SJSA1 (cell line): ENCODE measurements at regions not wholly inside any gene's neighbourhood (a gene's known extent, or its start where the extent isn't known, plus 50 kb on each side); places are given as distances from the start of the nearest gene placed in this dataset.

Experiments used
- DNase-seq, 2 experiments: peaks; one replicate each; pipeline ENCODE4 v3.0.0-alpha.2; 2015 to 2020; ENCODE audit warnings: low spot score in 2 of 2, low read depth in 1 of 2
- H3K27ac ChIP-seq: fragments of 250-450 bp; sonication (Bioruptor Pico); 2 replicates; pipeline ENCODE4 v1.5.1; 2020; ENCODE audit warnings: mild to moderate bottlenecking, moderate library complexity
- H3K27me3 ChIP-seq: fragments of 250-450 bp; sonication (Bioruptor Pico); replicated peaks from 2 replicates; pipeline ENCODE4 v1.5.1; 2020; ENCODE audit warnings: mild to moderate bottlenecking, moderate library complexity
- H3K36me3 ChIP-seq: fragments of 250-450 bp; sonication (Bioruptor Pico); 2 replicates; pipeline ENCODE4 v1.5.1; 2020; ENCODE audit warnings: mild to moderate bottlenecking
- H3K4me1 ChIP-seq: fragments of 250-450 bp; sonication (Bioruptor Pico); replicated peaks from 2 replicates; pipeline ENCODE4 v1.6.1; 2021; ENCODE audit warnings: mild to moderate bottlenecking
- H3K4me3 ChIP-seq: fragments of 250-450 bp; sonication (Bioruptor Pico); 2 replicates; pipeline ENCODE4 v1.5.1; 2020; ENCODE audit warnings: mild to moderate bottlenecking
- H3K9me3 ChIP-seq: fragments of 250-450 bp; sonication (Bioruptor Pico); replicated peaks from 2 replicates; pipeline ENCODE4 v1.5.1; 2020; ENCODE audit warnings: mild to moderate bottlenecking

GRCh38 chr6:149221774-149222070 lies 95.8 kb upstream of the TAB2 start:
- Histone ChIP-seq H3K27me3 (no peaks in the 10 kb centered on the region), H3K9me3 (no peaks in the 10 kb centered on the region), H3K36me3 (no peaks in the 10 kb centered on the region), H3K4me3 (no peak overlapping the region), H3K4me1 (peaks cover 19% of the 10 kb centered on the region), H3K27ac (no peak overlapping the region)
- no peak for DNase-seq

- H3K27ac ChIP-seq: no peak overlapping the region
- no peaks in the 10 kb centered on the region for H3K9me3 ChIP-seq
- H3K27me3 ChIP-seq: no peaks in the 10 kb centered on the region
- peaks cover 19% of the 10 kb centered on the region for H3K4me1 ChIP-seq
- no peak for DNase-seq
- H3K4me3 ChIP-seq: no peak overlapping the region
- H3K36me3 ChIP-seq: no peaks in the 10 kb centered on the region
Measured at GRCh38 chr6:149223120-149223903, 94.2 kb upstream of the TAB2 start.

GRCh38 chr6:149223904-149224351 lies 93.6 kb upstream of the TAB2 start:
- H3K27me3 ChIP-seq: no peaks in the 10 kb centered on the region
- H3K36me3 ChIP-seq: no peaks in the 10 kb centered on the region
- no peak for DNase-seq
- no peak overlapping the region for H3K4me3 ChIP-seq
- no peaks in the 10 kb centered on the region for H3K9me3 ChIP-seq
- H3K4me1 ChIP-seq: peaks cover 19% of the 10 kb centered on the region
- H3K27ac ChIP-seq: no peak overlapping the region

GRCh38 chr6:149224399-149224798 lies 93.1 kb upstream of the TAB2 start:
- Histone ChIP-seq H3K27me3 (no peaks in the 10 kb centered on the region), H3K36me3 (no peaks in the 10 kb centered on the region), H3K4me3 (no peak overlapping the region), H3K9me3 (no peaks in the 10 kb centered on the region), H3K27ac (no peak overlapping the region), H3K4me1 (peaks cover 19% of the 10 kb centered on the region)
- no peak for DNase-seq

- no peak overlapping the region for H3K4me3 ChIP-seq
Measured at GRCh38 chr6:149225370-149225769, 92.1 kb upstream of the TAB2 start.

GRCh38 chr6:149225946-149226345 lies 91.6 kb upstream of the TAB2 start:
- no peak for DNase-seq
- no peak overlapping the region for H3K4me3 ChIP-seq
- H3K4me1 ChIP-seq: peaks cover 19% of the 10 kb centered on the region
- H3K36me3 ChIP-seq: no peaks in the 10 kb centered on the region
- no peaks in the 10 kb centered on the region for H3K9me3 ChIP-seq
- H3K27ac ChIP-seq: no peak overlapping the region
- H3K27me3 ChIP-seq: no peaks in the 10 kb centered on the region

More at GRCh38 chr6:149225370-149225769, 92.1 kb upstream of the TAB2 start:
- no peak for DNase-seq
- no peaks in the 10 kb centered on the region for H3K36me3 ChIP-seq
- no peaks in the 10 kb centered on the region for H3K9me3 ChIP-seq
- H3K27me3 ChIP-seq: no peaks in the 10 kb centered on the region
- peaks cover 19% of the 10 kb centered on the region for H3K4me1 ChIP-seq
- H3K27ac ChIP-seq: no peak overlapping the region

DNA sequence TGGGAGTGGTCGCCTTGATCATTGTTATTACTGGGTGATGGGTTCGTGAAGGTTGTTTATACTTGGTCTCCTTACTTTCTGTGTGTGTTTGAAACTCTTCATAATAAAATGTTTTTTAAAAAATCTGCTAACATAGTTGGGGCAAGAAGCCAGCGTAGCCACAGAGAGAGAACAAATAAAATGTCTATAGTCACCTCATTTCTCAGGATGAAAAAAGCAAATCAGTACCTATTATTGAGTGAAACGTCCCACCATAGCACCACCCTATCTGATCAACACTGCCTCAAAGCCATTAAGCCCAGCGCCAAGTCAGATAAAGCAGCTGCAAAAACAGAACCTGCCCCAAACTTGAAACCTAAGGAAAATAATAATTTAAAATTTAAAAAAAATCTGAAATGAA lies 89.7 kb upstream of the TAB2 start:
- peaks cover 25% of the 10 kb centered on the region for H3K4me1 ChIP-seq

GRCh38 chr6:149228311-149228955 lies 89.1 kb upstream of the TAB2 start:
- no peak overlapping the region for H3K27ac ChIP-seq

More for the DNA sequence above, 89.7 kb upstream of the TAB2 start:
- Histone ChIP-seq H3K9me3 (no peaks in the 10 kb centered on the region), H3K27ac (no peak overlapping the region), H3K4me3 (no peak overlapping the region), H3K36me3 (no peaks in the 10 kb centered on the region), H3K27me3 (no peaks in the 10 kb centered on the region)
- DNase-seq: no peak

GRCh38 chr6:149229096-149229495 lies 88.4 kb upstream of the TAB2 start:
- H3K9me3 ChIP-seq: no peaks in the 10 kb centered on the region
- peaks cover 22% of the 10 kb centered on the region for H3K4me1 ChIP-seq
- no peaks in the 10 kb centered on the region for H3K36me3 ChIP-seq
- H3K4me3 ChIP-seq: no peak overlapping the region
- no peaks in the 10 kb centered on the region for H3K27me3 ChIP-seq
- no peak for DNase-seq
- no peak overlapping the region for H3K27ac ChIP-seq

More at GRCh38 chr6:149228311-149228955, 89.1 kb upstream of the TAB2 start:
- Histone ChIP-seq H3K36me3 (no peaks in the 10 kb centered on the region), H3K27me3 (no peaks in the 10 kb centered on the region), H3K9me3 (no peaks in the 10 kb centered on the region), H3K4me1 (peaks cover 23% of the 10 kb centered on the region), H3K4me3 (no peak overlapping the region)
- no peak for DNase-seq

DNA sequence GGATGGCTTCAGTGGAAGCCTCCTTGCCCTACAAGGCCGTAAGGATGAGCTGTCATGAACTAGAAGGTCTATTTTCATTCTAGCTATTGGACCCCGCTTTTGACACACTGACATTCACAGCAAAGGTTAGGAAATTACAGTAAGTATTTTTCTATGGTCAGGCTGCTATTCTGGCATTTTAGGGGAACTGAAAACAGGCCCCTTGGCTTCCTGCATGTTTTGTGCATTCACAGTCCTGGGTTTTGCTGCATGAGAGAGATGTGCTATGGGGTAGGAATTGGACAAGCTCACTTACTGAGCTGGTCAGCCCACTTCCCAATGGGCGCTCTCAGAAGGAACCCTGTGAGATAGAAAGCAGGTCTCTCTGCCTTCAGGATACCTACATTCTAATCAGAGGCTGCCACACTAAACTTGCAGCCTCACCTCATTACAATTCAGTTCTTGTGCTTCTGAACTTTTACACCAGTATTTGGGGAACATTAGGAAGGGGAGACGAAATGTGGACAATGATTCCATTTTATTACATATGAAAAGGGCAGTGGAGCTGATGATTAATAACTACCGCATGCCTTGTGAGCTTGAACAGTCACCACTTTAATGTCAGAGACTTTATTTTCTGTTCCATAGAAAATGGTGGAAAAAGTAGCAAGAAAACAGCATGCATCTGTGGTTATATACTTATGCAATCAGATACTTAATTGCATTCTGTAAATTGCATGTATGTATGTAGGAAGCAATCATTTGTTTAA lies 86.6 kb upstream of the TAB2 start:
- H3K27me3 ChIP-seq: no peaks in the 10 kb centered on the region
- no peak overlapping the region for H3K27ac ChIP-seq
- no peaks in the 10 kb centered on the region for H3K9me3 ChIP-seq
- no peaks in the 10 kb centered on the region for H3K36me3 ChIP-seq
- DNase-seq: no peak
- peaks cover 32% of the 10 kb centered on the region for H3K4me1 ChIP-seq
- H3K4me3 ChIP-seq: no peak overlapping the region

GRCh38 chr6:149231778-149232177 lies 85.7 kb upstream of the TAB2 start:
- Histone ChIP-seq H3K27ac (no peak overlapping the region), H3K9me3 (no peaks in the 10 kb centered on the region), H3K4me3 (no peak overlapping the region), H3K4me1 (peaks cover 32% of the 10 kb centered on the region), H3K27me3 (no peaks in the 10 kb centered on the region), H3K36me3 (no peaks in the 10 kb centered on the region)
- no peak for DNase-seq

GRCh38 chr6:149233056-149233715 lies 84.3 kb upstream of the TAB2 start:
- no peak overlapping the region for H3K4me3 ChIP-seq
- H3K4me1 ChIP-seq: peaks cover 32% of the 10 kb centered on the region
- H3K27ac ChIP-seq: peak overlapping the region; percentile 84
- H3K27me3 ChIP-seq: no peaks in the 10 kb centered on the region
- peak; percentile 87 to 96 for DNase-seq
- no peaks in the 10 kb centered on the region for H3K9me3 ChIP-seq
- H3K36me3 ChIP-seq: no peaks in the 10 kb centered on the region

DNA sequence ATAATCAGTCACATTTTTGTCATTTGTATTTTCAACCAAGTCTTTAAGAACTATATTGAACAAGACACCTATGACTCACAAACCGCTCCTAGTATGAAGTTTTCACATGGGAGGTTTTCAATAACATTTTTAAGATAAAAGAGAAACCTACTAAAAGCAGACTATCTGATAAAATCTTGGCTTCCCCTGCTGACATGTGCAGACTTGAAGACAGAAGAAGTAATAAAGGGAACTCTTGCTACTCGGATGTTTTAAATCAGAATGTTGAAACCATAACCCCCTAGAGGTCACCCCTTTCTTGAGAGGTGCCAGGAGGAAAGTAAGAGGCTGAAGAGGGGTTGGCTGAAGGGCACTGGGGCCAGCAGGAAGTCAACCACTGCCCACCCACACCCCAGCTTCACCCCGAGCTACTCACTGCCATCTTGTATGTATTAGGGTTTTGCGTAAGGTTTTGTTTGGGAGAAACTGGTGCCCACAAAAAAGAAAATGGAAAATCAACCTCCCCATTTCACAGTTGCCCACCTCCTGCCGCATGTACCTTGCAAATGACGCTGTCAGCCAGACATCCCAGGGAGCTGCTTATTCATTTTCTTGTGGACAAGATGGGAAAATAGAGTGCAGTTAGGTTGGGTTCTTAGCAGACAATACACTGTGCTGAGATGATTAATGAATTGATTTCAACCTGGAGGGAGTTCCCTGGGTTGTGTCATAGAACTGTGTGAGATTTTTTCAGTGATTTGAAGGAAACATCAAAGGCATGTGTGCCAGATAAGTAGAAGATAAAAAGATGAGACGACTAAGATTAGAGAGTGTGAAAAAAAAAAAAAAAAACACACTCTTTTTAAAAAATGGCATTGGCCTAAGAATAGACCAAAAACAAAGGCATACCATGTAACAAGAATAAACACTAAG lies 83.2 kb upstream of the TAB2 start:
- H3K9me3 ChIP-seq: no peaks in the 10 kb centered on the region
- H3K27ac ChIP-seq: peak overlapping the region; percentile 84
- peak in 1 of 2 experiments; percentile 60 for DNase-seq

More for the DNA sequence above, 83.2 kb upstream of the TAB2 start:
- Histone ChIP-seq H3K4me3 (no peak overlapping the region), H3K27me3 (no peaks in the 10 kb centered on the region), H3K4me1 (peaks cover 32% of the 10 kb centered on the region), H3K36me3 (no peaks in the 10 kb centered on the region)
